Hepatocyte (in vitro differentiated cells): ENCODE measurements at regions not wholly inside any gene's neighbourhood (a gene's known extent, or its start where the extent isn't known, plus 50 kb on each side); places are given as distances from the start of the nearest gene placed in this dataset.

Experiments
- EZH2 ChIP-seq: fragments of 200-600 bp; sonication (generic); IDR thresholded peaks from 2 replicates; pipeline ENCODE4 v1.6.1; 2016; ENCODE audit warnings: antibody characterized with exemption, mild to moderate bottlenecking, borderline replicate concordance
- TF ChIP-seq, protein P1 (sequence below): fragments of 200-600 bp; sonication (generic); IDR thresholded peaks from 2 replicates; pipeline ENCODE4 v1.5.1; 2016; ENCODE audit warnings: antibody characterized with exemption, mild to moderate bottlenecking; ENCODE audit not compliant: poor library complexity

DNA sequence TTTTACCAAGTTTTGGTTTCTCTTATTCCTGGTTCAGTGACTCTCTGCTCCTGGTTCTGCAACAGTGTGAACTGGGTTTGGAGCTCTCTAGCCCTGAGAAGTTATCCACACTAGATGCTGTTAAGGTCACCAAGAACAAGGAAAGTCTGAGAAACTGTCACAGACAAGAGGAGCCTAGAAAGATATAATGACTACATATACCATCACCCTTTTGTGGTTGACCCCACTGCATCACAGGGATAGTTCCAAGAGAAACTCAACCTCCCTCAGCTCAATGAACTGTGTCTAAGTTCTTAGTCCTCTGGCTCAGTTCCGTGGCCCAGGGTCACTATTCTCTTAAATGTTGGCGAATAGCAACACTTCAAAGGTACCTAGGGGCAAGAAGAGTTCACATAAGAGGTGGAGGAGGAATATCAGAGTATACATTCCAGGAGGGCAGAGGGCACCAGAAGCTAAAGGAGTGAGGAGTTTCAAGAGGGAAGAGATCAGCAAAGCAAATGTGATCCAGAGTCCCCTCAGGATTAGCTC, 171.5 kb downstream of the BUB3 start:
- TF ChIP-seq, protein P1, sequence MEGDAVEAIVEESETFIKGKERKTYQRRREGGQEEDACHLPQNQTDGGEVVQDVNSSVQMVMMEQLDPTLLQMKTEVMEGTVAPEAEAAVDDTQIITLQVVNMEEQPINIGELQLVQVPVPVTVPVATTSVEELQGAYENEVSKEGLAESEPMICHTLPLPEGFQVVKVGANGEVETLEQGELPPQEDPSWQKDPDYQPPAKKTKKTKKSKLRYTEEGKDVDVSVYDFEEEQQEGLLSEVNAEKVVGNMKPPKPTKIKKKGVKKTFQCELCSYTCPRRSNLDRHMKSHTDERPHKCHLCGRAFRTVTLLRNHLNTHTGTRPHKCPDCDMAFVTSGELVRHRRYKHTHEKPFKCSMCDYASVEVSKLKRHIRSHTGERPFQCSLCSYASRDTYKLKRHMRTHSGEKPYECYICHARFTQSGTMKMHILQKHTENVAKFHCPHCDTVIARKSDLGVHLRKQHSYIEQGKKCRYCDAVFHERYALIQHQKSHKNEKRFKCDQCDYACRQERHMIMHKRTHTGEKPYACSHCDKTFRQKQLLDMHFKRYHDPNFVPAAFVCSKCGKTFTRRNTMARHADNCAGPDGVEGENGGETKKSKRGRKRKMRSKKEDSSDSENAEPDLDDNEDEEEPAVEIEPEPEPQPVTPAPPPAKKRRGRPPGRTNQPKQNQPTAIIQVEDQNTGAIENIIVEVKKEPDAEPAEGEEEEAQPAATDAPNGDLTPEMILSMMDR, result no peak
- TF ChIP-seq EZH2, result no peak
